OCI-LY1 (cell line): ENCODE measurements at regions not wholly inside any gene's neighbourhood (a gene's known extent, or its start where the extent isn't known, plus 50 kb on each side); places are given as distances from the start of the nearest gene placed in this dataset.

Experiments used
- H2AFZ ChIP-seq: fragments of 200-600 bp; sonication (generic), shearing (Covaris generic); 2 replicates; pipeline ENCODE4 v1.6.0; 2014; ENCODE audit warnings: antibody characterized with exemption, mild to moderate bottlenecking, low read length
- H3F3A ChIP-seq: fragments of 200-600 bp; sonication (generic), shearing (Covaris generic); 2 replicates; pipeline ENCODE4 v1.6.0; 2014; ENCODE audit warnings: mild to moderate bottlenecking, antibody characterized with exemption, low read length, moderate library complexity; ENCODE audit not compliant: insufficient read depth
- H3K27ac ChIP-seq: fragments of 200-600 bp; sonication (generic); 2 replicates; pipeline ENCODE4 v1.5.1; 2014; ENCODE audit warnings: low read length, mixed run types, mild to moderate bottlenecking, low read depth; ENCODE audit not compliant: poor library complexity, severe bottlenecking
- H3K27me3 ChIP-seq: fragments of 200-600 bp; sonication (generic); 2 replicates; pipeline ENCODE4 v1.6.0; 2014; ENCODE audit warnings: antibody characterized with exemption, mild to moderate bottlenecking, low read length, moderate library complexity; ENCODE audit not compliant: insufficient read depth
- H3K36me3 ChIP-seq: fragments of 200-600 bp; sonication (generic); 2 replicates; pipeline ENCODE4 v1.6.1; 2014; ENCODE audit warnings: mild to moderate bottlenecking, antibody characterized with exemption, low read length, moderate library complexity, mixed read lengths; ENCODE audit not compliant: insufficient read depth
- H3K4me1 ChIP-seq: fragments of 200-600 bp; sonication (generic); 2 replicates; pipeline ENCODE4 v1.5.1; 2014; ENCODE audit warnings: mild to moderate bottlenecking, low read length, moderate library complexity; ENCODE audit not compliant: insufficient read depth, severe bottlenecking
- H3K4me2 ChIP-seq: fragments of 200-600 bp; sonication (generic), shearing (Covaris generic); 2 replicates; pipeline ENCODE4 v1.6.1; 2014; ENCODE audit warnings: low read length
- H3K4me3 ChIP-seq: fragments of 200-600 bp; sonication (generic); 2 replicates; pipeline ENCODE4 v1.5.1; 2014; ENCODE audit warnings: low read length, low read depth, mild to moderate bottlenecking, mixed read lengths; ENCODE audit not compliant: poor library complexity, severe bottlenecking
- H3K79me2 ChIP-seq: fragments of 200-600 bp; shearing (Covaris generic); 2 replicates; pipeline ENCODE4 v1.6.1; 2016; ENCODE audit warnings: mixed run types, low read length, mixed read lengths; ENCODE audit not compliant: insufficient read depth
- H3K9ac ChIP-seq: fragments of 200-600 bp; sonication (generic), shearing (Covaris generic); 2 replicates; pipeline ENCODE4 v1.6.1; 2014; ENCODE audit warnings: mild to moderate bottlenecking, low read length, mixed read lengths
- H3K9me2 ChIP-seq: fragments of 200-600 bp; sonication (generic), shearing (Covaris generic); 2 replicates; pipeline ENCODE4 v1.6.1; 2014; ENCODE audit warnings: low read depth, mild to moderate bottlenecking, low read length, mixed read lengths
- H3K9me3 ChIP-seq: fragments of 200-600 bp; shearing (Covaris generic); 2 replicates; pipeline ENCODE4 v1.6.1; 2014; ENCODE audit warnings: low read length, mixed read lengths
- H4K20me1 ChIP-seq: fragments of 200-600 bp; sonication (generic), shearing (Covaris generic); 2 replicates; pipeline ENCODE4 v1.6.0; 2016; ENCODE audit warnings: mild to moderate bottlenecking, low read length; ENCODE audit not compliant: insufficient read depth
- CTCF ChIP-seq: fragments of 200-600 bp; sonication (generic), shearing (Covaris generic); IDR thresholded peaks from 2 replicates; pipeline ENCODE4 v1.5.1; 2017; ENCODE audit warnings: mild to moderate bottlenecking, antibody characterized with exemption, low read length, moderate library complexity, mixed read lengths
- EZH2 ChIP-seq: fragments of 200-600 bp; sonication (generic), shearing (Covaris generic); IDR thresholded peaks from 2 replicates; pipeline ENCODE4 v1.8.0; 2017; ENCODE audit warnings: borderline replicate concordance, mixed run types, mild to moderate bottlenecking, antibody characterized with exemption, low read length, moderate library complexity, mixed read lengths

- Histone ChIP-seq H3K36me3 (no peaks in the 10 kb centered on the region), H3F3A (no peaks in the 10 kb centered on the region), H3K27me3 (no peaks in the 10 kb centered on the region), H3K27ac (no peak overlapping the region), H4K20me1 (no peaks in the 10 kb centered on the region), H3K9ac (no peak overlapping the region), H3K4me3 (no peak overlapping the region), H3K4me1 (no peaks in the 10 kb centered on the region), H3K9me2 (no peaks in the 10 kb centered on the region), H2AFZ (no peak overlapping the region), H3K4me2 (no peak overlapping the region), H3K79me2 (no peaks in the 10 kb centered on the region), H3K9me3 (no peaks in the 10 kb centered on the region)
- no peak for TF ChIP-seq EZH2
- no peak for TF ChIP-seq CTCF
Measured at GRCh38 chr7:94222516-94222915, 172.2 kb upstream of the COL1A2 start.

GRCh38 chr7:94223375-94224084 lies 171.2 kb upstream of the COL1A2 start:
- Histone ChIP-seq H3K4me2 (0 out of 2 replicates have a peak overlapping the region, but pooled peaks have one; percentile 1), H3K79me2 (no peaks in the 10 kb centered on the region), H3K4me1 (no peaks in the 10 kb centered on the region), H3F3A (no peaks in the 10 kb centered on the region), H3K4me3 (no peak overlapping the region), H3K27me3 (no peaks in the 10 kb centered on the region), H3K9ac (no peak overlapping the region), H4K20me1 (no peaks in the 10 kb centered on the region), H3K27ac (no peak overlapping the region), H3K36me3 (no peaks in the 10 kb centered on the region), H3K9me2 (no peaks in the 10 kb centered on the region), H2AFZ (no peak overlapping the region), H3K9me3 (no peaks in the 10 kb centered on the region)
- TF ChIP-seq CTCF (peak; percentile 53; the same call in 1 of the 2 replicates), EZH2 (no peak)

GRCh38 chr7:94228223-94228622 lies 166.5 kb upstream of the COL1A2 start:
- H3K9ac ChIP-seq, result no peak overlapping the region
- H3K4me1 ChIP-seq, result no peaks in the 10 kb centered on the region
- no peaks in the 10 kb centered on the region for H4K20me1 ChIP-seq
- no peaks in the 10 kb centered on the region for H3K79me2 ChIP-seq
- no peaks in the 10 kb centered on the region for H3K9me2 ChIP-seq
- no peak overlapping the region for H3K27ac ChIP-seq
- TF ChIP-seq CTCF (no peak), EZH2 (no peak)
- no peak overlapping the region for H3K4me2 ChIP-seq
- no peak overlapping the region for H3K4me3 ChIP-seq
- no peaks in the 10 kb centered on the region for H3K36me3 ChIP-seq
- no peaks in the 10 kb centered on the region for H3K9me3 ChIP-seq
- no peaks in the 10 kb centered on the region for H3K27me3 ChIP-seq
- H2AFZ ChIP-seq, result no peak overlapping the region
- no peaks in the 10 kb centered on the region for H3F3A ChIP-seq
